ENCODE measurements at regions not wholly inside any gene's neighbourhood (a gene's known extent, or its start where the extent isn't known, plus 50 kb on each side); places are given as distances from the start of the nearest gene placed in this dataset.

DNA sequence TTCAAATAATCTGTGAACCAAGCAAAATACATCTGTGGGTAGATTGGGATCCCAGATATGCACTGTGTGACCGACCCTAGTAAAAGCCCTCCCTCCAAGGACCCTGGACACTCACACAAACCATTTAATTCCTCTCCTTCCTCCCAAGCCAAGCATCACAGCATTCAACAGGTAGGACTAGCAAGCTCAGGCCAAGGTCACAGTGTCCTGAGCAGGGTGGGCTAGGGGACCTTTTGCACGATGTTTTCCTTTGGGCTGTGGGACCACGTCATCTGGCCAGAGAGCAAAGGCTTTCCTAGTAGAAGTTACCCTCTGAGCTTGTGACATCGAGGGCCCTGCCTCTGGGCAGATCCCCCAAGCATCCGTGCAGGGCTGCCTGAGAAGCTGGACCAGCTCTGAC, 297.6 kb upstream of the ZNF507 start:
- H2AFZ ChIP-seq (ENCODE audit: low read length, unreplicated experiment) = no peak overlapping the region
- no peaks in the 10 kb centered on the region for H3K36me3 ChIP-seq (ENCODE audit: insufficient read depth, low read length)
- H3K4me3 ChIP-seq (ENCODE audit: low read depth, low read length) = no peak overlapping the region
- H3K4me1 ChIP-seq (ENCODE audit: control insufficient read depth, insufficient read depth, low read length, unreplicated experiment) = no peaks in the 10 kb centered on the region
- H3K79me2 ChIP-seq (ENCODE audit: control insufficient read depth, insufficient read depth, low read length, unreplicated experiment) = no peaks in the 10 kb centered on the region
- H3K27ac ChIP-seq (ENCODE audit: low read depth, low read length) = no peak overlapping the region
- no peaks in the 10 kb centered on the region for H3K27me3 ChIP-seq (ENCODE audit: insufficient read depth, low read length)

DNA sequence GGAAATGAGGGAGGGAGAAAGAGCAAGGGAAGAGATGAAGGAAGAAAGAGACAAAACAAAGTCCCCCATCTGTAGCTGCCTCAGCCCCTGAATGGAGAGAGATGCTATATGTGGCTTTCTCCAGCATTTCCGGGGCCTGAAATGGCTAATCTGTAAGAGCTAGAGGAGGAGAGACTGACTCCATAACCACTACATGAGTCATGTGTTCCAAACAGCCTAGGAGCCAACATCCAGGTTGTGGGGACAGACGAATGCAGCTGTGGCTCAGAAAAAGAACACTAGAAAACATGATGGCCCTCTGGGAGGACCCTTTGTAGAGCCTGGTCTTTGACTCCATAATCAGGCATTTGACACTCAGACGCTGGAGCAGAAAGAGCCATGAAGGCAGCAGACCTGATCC, 292.0 kb upstream of the ZNF507 start:
- no peaks in the 10 kb centered on the region for H3K79me2 ChIP-seq (ENCODE audit: control insufficient read depth, insufficient read depth, low read length, unreplicated experiment)
- H3K27ac ChIP-seq (ENCODE audit: low read depth, low read length) = no peak overlapping the region
- no peaks in the 10 kb centered on the region for H3K27me3 ChIP-seq (ENCODE audit: insufficient read depth, low read length)
- no peak overlapping the region for H3K4me3 ChIP-seq (ENCODE audit: low read depth, low read length)
- no peaks in the 10 kb centered on the region for H3K36me3 ChIP-seq (ENCODE audit: insufficient read depth, low read length)
- H3K4me1 ChIP-seq (ENCODE audit: control insufficient read depth, insufficient read depth, low read length, unreplicated experiment) = no peaks in the 10 kb centered on the region
- no peak overlapping the region for H2AFZ ChIP-seq (ENCODE audit: low read length, unreplicated experiment)

DNA sequence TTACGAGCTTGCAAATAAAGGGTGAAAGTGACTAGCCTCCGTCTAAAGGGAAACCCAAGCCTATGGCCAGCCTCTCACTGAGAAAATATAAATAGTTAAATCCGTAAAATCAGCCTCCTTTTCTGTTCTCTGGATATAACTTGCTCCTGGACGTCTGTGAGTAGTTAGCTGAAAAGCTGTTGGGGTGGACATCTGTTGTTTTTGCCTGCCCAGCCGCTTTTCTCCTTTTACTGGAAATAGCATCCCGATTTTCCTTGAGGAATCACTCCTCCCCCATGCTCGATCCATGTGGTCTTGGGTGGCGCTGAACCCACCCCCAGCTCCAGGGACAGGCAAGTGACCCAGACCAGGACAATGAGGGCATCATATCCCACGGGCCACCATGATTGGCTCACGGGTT, 291.5 kb upstream of the ZNF507 start:
- Histone ChIP-seq H3K27ac (ENCODE audit: low read depth, low read length) (no peak overlapping the region), H3K79me2 (ENCODE audit: control insufficient read depth, insufficient read depth, low read length, unreplicated experiment) (no peaks in the 10 kb centered on the region)

DNA sequence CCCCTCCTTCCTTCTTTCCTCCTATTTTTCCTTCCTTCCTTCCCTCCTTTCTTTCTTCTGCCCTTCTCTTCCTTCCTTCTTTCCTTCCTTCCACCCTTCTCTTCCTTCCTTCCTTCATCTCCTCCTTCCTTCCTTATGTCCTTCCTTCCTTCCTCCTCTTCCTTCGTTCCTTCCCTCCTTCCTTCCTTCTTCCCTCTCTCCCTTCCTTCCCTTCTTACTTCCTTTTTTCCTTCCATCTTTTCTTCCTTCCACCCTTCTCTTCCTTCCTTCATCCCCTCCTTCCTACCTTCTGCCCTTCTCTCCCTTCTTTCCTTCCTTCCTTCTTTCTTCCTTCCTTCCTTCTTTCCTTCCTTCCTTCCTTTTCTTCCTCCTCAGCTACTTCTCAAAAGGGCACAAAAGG, 287.3 kb upstream of the ZNF507 start:
- Histone ChIP-seq H3K27me3 (ENCODE audit: insufficient read depth, low read length) (no peaks in the 10 kb centered on the region), H3K79me2 (ENCODE audit: control insufficient read depth, insufficient read depth, low read length, unreplicated experiment) (no peaks in the 10 kb centered on the region)

More for the DNA sequence above, 291.5 kb upstream of the ZNF507 start:
- no peak overlapping the region for H3K4me3 ChIP-seq (ENCODE audit: low read depth, low read length)
- no peaks in the 10 kb centered on the region for H3K27me3 ChIP-seq (ENCODE audit: insufficient read depth, low read length)
- no peaks in the 10 kb centered on the region for H3K36me3 ChIP-seq (ENCODE audit: insufficient read depth, low read length)
- no peaks in the 10 kb centered on the region for H3K4me1 ChIP-seq (ENCODE audit: control insufficient read depth, insufficient read depth, low read length, unreplicated experiment)
- no peak overlapping the region for H2AFZ ChIP-seq (ENCODE audit: low read length, unreplicated experiment)

DNA sequence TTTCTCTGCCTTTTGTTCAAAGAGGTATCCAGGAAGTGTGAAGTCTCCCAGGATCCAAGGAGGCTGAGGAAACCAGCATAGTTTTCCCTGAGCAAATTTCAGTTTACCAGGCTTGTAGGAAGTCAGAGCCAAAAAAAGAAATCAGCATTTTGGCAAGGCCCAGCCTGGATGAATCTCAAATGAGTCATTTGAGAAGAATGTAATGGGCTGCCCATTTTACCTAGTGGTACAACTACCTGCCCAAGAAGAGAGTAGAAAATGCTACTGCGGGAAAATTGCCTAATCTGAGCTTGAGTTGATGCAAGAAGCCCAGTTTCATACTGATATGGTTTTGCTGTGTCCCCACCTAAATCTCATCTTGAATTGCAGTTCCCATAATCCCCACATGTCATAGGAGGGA, 284.1 kb upstream of the ZNF507 start:
- no peaks in the 10 kb centered on the region for H3K36me3 ChIP-seq (ENCODE audit: insufficient read depth, low read length)
- no peaks in the 10 kb centered on the region for H3K4me1 ChIP-seq (ENCODE audit: control insufficient read depth, insufficient read depth, low read length, unreplicated experiment)
- no peaks in the 10 kb centered on the region for H3K27me3 ChIP-seq (ENCODE audit: insufficient read depth, low read length)
- H2AFZ ChIP-seq (ENCODE audit: low read length, unreplicated experiment) = no peak overlapping the region
- no peak overlapping the region for H3K4me3 ChIP-seq (ENCODE audit: low read depth, low read length)
- H3K27ac ChIP-seq (ENCODE audit: low read depth, low read length) = no peak overlapping the region
- no peaks in the 10 kb centered on the region for H3K79me2 ChIP-seq (ENCODE audit: control insufficient read depth, insufficient read depth, low read length, unreplicated experiment)

More for the DNA sequence above, 287.3 kb upstream of the ZNF507 start:
- H3K4me1 ChIP-seq (ENCODE audit: control insufficient read depth, insufficient read depth, low read length, unreplicated experiment) = no peaks in the 10 kb centered on the region
- no peak overlapping the region for H3K4me3 ChIP-seq (ENCODE audit: low read depth, low read length)
- no peak overlapping the region for H2AFZ ChIP-seq (ENCODE audit: low read length, unreplicated experiment)
- H3K27ac ChIP-seq (ENCODE audit: low read depth, low read length) = no peak overlapping the region
- H3K36me3 ChIP-seq (ENCODE audit: insufficient read depth, low read length) = no peaks in the 10 kb centered on the region

DNA sequence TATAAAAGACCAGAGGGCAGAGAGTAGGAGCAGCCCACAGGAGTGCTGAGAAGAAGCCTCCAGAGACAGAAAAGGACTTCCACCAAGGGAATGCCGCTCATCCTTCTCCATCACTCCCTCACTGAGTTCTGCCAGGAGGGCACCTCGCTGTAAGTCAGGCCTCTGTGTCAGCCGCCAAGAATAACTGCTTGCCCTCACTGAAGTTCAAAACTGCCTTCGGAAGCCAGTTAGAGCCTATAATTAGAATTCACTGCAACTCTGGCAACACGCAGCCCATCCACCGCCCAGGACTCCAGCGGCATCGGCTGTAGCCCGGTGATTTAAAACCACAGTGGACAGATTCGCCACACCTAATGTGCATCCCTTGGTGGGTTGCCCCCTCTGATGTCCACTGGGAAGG, 281.8 kb upstream of the ZNF507 start:
- Histone ChIP-seq H3K79me2 (ENCODE audit: control insufficient read depth, insufficient read depth, low read length, unreplicated experiment) (no peaks in the 10 kb centered on the region), H2AFZ (ENCODE audit: low read length, unreplicated experiment) (no peak overlapping the region), H3K27ac (ENCODE audit: low read depth, low read length) (no peak overlapping the region), H3K36me3 (ENCODE audit: insufficient read depth, low read length) (no peaks in the 10 kb centered on the region), H3K27me3 (ENCODE audit: insufficient read depth, low read length) (no peaks in the 10 kb centered on the region), H3K4me1 (ENCODE audit: control insufficient read depth, insufficient read depth, low read length, unreplicated experiment) (no peaks in the 10 kb centered on the region), H3K4me3 (ENCODE audit: low read depth, low read length) (no peak overlapping the region)

DNA sequence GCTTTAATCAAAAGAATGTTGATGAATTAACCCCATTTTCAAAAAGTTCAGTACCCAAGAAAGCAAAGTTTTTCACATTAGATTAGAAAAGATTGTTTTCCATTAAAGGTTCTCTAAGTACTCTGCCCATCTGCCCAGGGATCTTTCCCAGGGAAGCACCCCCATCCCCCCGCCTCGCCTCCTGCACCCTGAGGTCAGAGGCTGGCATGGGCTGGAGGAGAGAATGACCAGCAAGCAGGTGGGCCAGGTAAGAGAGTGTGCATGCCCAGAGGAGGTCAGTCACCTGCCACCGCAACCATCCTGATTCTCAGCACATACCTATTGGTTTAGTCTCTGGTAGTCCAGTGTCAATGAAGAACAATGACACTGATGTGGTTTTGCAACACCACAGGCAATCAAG, 279.4 kb upstream of the ZNF507 start:
- H3K79me2 ChIP-seq (ENCODE audit: control insufficient read depth, insufficient read depth, low read length, unreplicated experiment) = no peaks in the 10 kb centered on the region
- no peak overlapping the region for H2AFZ ChIP-seq (ENCODE audit: low read length, unreplicated experiment)
- no peak overlapping the region for H3K4me3 ChIP-seq (ENCODE audit: low read depth, low read length)
- H3K27ac ChIP-seq (ENCODE audit: low read depth, low read length) = no peak overlapping the region
- H3K4me1 ChIP-seq (ENCODE audit: control insufficient read depth, insufficient read depth, low read length, unreplicated experiment) = no peaks in the 10 kb centered on the region
- no peaks in the 10 kb centered on the region for H3K27me3 ChIP-seq (ENCODE audit: insufficient read depth, low read length)
- H3K36me3 ChIP-seq (ENCODE audit: insufficient read depth, low read length) = no peaks in the 10 kb centered on the region

DNA sequence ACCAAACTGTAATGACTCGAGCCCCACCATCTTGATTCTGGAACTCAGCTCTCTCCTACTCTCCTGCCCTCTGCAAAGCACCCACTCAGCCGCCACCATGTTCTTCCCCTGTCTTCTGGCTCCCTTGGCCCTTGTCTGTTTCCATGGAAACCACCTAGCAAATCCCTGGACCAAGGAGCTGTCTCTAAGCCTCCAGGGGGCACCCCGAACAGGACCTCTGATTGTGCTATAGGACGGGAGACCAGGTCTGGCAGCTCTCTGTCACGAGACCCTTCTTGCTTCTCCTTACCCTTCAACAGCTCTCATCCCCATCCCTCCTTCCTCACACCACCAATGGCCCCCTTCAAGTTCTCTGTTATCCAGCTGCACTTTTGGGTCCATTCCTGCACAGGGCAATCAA, 277.7 kb upstream of the ZNF507 start:
- H3K27ac ChIP-seq (ENCODE audit: low read depth, low read length) = no peak overlapping the region
- H3K79me2 ChIP-seq (ENCODE audit: control insufficient read depth, insufficient read depth, low read length, unreplicated experiment) = no peaks in the 10 kb centered on the region
- H3K36me3 ChIP-seq (ENCODE audit: insufficient read depth, low read length) = no peaks in the 10 kb centered on the region
- H3K4me3 ChIP-seq (ENCODE audit: low read depth, low read length) = no peak overlapping the region
- no peaks in the 10 kb centered on the region for H3K4me1 ChIP-seq (ENCODE audit: control insufficient read depth, insufficient read depth, low read length, unreplicated experiment)
- H2AFZ ChIP-seq (ENCODE audit: low read length, unreplicated experiment) = no peak overlapping the region
- H3K27me3 ChIP-seq (ENCODE audit: insufficient read depth, low read length) = no peaks in the 10 kb centered on the region

DNA sequence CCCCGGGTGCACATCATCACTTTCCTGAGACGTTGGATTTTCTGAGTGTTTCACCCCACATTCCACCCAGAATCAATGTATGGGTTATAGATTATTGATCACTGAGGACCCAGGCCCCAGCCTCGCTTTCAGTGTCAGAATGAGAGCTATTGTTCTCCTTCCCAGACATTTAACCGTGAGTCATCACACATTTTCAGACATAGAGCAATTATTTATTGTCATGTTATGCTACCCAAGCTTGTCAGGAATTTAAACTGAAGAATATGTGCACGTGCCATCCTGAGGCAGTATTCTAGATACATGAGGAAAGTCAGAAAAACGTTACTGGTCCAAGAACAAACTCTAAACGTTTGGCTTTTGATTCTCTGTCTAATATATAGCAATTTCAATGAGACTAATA, 276.6 kb upstream of the ZNF507 start:
- no peak overlapping the region for H3K4me3 ChIP-seq (ENCODE audit: low read depth, low read length)
- no peaks in the 10 kb centered on the region for H3K79me2 ChIP-seq (ENCODE audit: control insufficient read depth, insufficient read depth, low read length, unreplicated experiment)
- no peaks in the 10 kb centered on the region for H3K4me1 ChIP-seq (ENCODE audit: control insufficient read depth, insufficient read depth, low read length, unreplicated experiment)
- H3K36me3 ChIP-seq (ENCODE audit: insufficient read depth, low read length) = no peaks in the 10 kb centered on the region
- H3K27me3 ChIP-seq (ENCODE audit: insufficient read depth, low read length) = no peaks in the 10 kb centered on the region
- no peak overlapping the region for H2AFZ ChIP-seq (ENCODE audit: low read length, unreplicated experiment)
- no peak overlapping the region for H3K27ac ChIP-seq (ENCODE audit: low read depth, low read length)

DNA sequence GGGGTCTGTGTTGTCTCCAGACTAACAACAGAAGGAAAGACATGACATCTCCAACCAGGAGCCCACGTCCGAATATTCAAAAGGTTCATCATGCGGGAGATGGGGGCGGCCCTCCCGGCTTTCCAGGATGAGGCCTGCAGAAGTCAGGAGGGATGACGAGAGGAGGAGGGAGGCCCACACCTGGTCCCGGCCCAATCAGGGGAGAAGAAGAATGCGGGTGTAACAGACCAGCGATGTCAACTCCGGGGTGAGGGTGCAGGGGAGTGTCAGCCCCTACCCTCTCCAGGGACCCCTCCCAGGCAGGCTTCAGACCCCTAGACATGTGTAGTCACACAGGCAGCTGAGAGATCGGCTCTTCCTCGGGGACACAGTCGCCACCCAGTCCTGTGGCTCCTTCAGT, 275.3 kb upstream of the ZNF507 start:
- no peaks in the 10 kb centered on the region for H3K79me2 ChIP-seq (ENCODE audit: control insufficient read depth, insufficient read depth, low read length, unreplicated experiment)
- H3K27ac ChIP-seq (ENCODE audit: low read depth, low read length) = no peak overlapping the region
- H3K4me3 ChIP-seq (ENCODE audit: low read depth, low read length) = no peak overlapping the region
- H3K27me3 ChIP-seq (ENCODE audit: insufficient read depth, low read length) = no peaks in the 10 kb centered on the region
- H3K4me1 ChIP-seq (ENCODE audit: control insufficient read depth, insufficient read depth, low read length, unreplicated experiment) = no peaks in the 10 kb centered on the region
- H2AFZ ChIP-seq (ENCODE audit: low read length, unreplicated experiment) = no peak overlapping the region
- H3K36me3 ChIP-seq (ENCODE audit: insufficient read depth, low read length) = no peaks in the 10 kb centered on the region

DNA sequence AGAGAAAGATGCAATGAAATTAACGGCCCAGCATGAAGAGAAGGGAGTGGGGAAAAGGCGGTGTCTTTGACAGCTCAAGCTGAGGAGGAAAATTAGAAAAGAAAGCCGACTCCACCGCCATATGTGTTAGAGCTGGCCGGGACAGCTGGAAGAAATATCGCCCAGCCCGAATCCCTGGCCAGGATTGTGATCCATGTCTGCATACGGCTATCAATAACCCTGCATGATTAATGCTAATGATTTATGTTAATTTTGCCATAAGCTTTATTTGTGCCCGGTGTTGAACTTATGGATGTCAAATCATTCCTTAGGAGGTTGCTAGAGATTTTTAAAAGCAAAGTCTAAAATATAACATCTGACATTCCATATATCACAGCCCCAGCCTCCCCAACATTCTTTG, 263.4 kb upstream of the ZNF507 start:
- no peaks in the 10 kb centered on the region for H3K4me1 ChIP-seq (ENCODE audit: control insufficient read depth, insufficient read depth, low read length, unreplicated experiment)
- no peak overlapping the region for H3K4me3 ChIP-seq (ENCODE audit: low read depth, low read length)
- H3K27me3 ChIP-seq (ENCODE audit: insufficient read depth, low read length) = no peaks in the 10 kb centered on the region
- no peaks in the 10 kb centered on the region for H3K36me3 ChIP-seq (ENCODE audit: insufficient read depth, low read length)
- no peaks in the 10 kb centered on the region for H3K79me2 ChIP-seq (ENCODE audit: control insufficient read depth, insufficient read depth, low read length, unreplicated experiment)
- no peak overlapping the region for H3K27ac ChIP-seq (ENCODE audit: low read depth, low read length)
- H2AFZ ChIP-seq (ENCODE audit: low read length, unreplicated experiment) = no peak overlapping the region

Measured in ACC112 (cell line).